GM18502 (cell line): ENCODE measurements at regions not wholly inside any gene's neighbourhood (a gene's known extent, or its start where the extent isn't known, plus 50 kb on each side); places are given as distances from the start of the nearest gene placed in this dataset.

Experiments
- ATAC-seq: cut with Tn5 transposase; IDR thresholded peaks from one replicate; pipeline ENCODE4 v1.9.1; 2021; ENCODE audit warnings: mild to moderate bottlenecking; ENCODE audit not compliant: unreplicated experiment, poor library complexity

DNA sequence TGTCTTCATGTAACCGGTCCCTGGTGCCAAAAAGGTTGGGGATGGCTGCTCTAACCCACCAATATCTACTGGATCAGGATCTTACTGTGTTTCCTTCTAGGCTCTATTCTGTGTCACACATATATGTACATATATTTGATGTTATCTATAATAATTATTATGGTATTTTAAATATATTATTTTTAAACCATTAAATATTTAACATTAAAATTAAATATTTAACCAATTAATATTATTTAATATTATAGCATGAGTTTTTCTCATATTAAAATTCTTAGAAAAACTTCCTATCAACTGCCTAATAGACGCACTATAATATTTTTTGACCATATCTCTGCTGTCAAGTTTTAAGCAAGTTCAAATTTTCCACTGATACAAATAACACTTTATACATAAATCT is 196.9 kb upstream of the PLET1 start:
- no peak for ATAC-seq

DNA sequence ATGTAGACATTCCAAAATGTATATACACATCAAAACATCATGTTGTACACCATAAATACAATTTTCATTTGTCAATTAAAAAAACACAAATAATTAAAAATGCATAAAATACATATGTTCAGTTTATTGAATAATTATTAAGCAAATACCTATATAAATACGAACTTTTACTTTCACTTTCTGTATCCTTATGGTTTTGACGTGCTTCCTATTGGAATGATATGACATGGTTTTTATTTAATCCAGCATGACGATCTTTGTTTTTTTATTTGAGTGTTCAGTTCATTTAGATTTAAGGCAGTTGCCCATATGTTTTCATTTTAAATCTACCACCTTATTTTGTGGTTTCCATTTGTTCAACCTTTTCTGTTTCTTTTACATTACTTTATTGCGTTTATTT is 198.3 kb upstream of the PLET1 start:
- no peak for ATAC-seq

DNA sequence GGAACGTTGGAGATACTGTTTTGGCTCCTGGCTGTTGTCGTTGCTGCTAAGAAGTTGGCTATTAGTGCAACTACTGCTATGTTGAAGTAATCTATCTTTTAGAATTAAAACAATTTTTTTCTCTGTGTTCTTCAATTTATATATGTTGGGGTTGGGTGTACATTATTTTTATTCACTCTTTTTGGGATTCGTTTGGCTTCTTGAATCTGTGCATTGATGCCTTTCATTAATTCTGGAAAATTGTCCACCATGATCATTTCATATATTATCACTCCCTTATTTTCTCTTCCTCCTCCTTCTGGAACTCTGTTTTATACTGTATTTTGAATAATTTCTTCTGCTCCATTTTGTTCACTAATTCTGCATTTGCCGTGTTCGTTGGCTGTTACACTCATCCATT is 199.5 kb upstream of the PLET1 start:
- ATAC-seq: no peak

DNA sequence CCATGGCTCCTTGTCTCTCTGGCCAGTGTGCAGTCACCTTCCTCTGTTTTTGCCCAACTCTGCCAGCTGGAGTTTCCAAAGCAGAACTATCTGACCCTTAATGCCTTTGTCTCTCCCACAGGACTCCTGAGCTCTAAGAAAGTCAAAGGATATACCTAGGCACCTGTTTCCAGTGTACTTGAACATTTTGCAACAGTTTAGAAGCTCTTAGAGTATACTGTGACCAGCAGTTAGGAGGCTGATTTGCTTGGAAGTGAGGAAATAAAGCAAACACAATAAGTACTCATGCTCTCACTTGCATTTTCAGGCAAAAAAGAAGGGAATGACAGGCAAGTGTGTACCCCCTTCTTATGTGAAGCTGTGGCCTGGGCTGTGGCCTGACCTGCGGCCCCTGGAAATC is 204.3 kb upstream of the PLET1 start:
- ATAC-seq: no peak

DNA sequence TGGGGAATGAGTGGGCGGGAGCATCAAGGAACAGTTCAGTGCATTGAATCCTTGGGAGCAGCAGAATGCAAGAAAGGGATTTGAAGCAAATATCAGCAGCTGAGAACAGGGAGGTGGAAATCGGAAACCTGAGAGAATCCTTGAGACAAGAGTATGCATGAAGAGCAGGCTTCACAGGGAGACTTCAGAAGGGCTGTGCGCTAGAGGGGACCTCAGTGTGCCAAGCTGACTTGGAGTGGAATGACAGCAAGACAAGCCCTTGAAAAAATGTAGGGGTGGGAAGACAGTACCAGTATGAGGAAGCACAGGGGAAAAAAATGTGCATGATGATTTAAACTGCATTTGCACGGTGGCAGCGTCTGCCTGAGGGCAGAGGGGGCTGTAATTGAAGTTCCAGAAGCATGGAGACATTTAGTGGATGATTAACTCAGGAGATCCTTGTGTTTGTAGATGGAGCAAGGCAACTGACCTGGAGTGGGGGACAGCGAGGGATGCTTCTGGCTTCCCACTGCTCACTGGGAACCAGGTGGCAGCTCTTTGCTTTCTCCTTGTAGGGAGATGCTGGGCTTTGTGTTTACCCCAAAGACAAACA is 204.9 kb upstream of the PLET1 start:
- no peak for ATAC-seq

DNA sequence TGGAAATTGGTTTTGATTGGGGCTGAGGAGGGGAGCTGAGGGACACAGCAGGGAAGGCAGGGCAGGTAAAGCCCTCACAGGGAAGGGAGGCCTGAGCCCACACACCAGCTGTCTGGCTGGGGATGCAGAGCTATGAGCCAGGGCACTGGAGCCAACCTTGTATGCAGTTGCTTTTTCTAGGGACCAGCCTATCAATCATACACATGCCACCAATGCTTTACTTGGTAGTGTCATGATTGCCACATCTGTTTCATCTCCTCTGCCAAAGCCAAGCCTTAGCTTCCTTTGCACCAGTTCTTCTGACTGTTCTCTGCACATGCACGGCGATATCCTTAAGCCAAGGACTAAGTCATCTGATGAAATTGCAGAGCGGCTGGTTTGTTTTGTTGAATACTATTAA is 207.1 kb upstream of the PLET1 start:
- no peak for ATAC-seq

DNA sequence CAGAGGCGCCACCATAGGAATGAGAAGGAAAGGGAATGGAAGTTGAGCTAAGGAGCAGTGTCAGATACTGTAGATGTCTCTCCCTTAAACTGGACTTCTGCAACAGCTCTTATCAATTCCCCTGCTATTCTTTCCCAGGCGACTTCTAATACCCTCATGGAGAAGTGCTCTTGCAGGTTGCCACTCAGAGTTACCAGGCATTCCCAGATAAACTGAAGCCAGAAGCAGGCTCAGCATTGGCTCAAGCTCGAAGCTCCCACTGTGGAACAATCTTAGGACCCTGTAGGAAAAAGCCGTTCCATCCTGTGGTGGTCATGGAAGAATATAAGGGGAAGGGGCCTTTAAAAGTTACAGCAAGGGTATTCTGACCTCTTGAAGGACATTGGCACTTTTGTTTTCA is 208.7 kb upstream of the PLET1 start:
- ATAC-seq: no peak

DNA sequence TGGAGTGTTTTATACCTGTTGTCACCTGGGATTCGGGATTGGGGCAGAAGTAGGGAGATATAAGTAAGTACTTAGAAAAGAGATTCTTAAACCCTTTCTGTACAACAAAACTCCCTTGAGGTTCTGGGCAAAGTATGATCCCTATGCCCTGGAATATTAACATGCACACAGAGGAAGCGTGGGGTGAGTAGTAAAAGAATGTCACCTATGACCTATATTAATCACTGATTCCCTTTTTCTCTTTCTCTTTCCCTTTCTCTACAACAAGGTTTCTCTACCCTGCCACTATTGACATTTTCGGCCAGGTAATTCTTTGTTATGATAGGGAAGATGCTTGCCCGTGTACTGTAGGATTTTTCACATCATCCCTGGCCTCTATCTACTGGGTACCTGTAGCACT is 209.7 kb upstream of the PLET1 start:
- no peak for ATAC-seq

DNA sequence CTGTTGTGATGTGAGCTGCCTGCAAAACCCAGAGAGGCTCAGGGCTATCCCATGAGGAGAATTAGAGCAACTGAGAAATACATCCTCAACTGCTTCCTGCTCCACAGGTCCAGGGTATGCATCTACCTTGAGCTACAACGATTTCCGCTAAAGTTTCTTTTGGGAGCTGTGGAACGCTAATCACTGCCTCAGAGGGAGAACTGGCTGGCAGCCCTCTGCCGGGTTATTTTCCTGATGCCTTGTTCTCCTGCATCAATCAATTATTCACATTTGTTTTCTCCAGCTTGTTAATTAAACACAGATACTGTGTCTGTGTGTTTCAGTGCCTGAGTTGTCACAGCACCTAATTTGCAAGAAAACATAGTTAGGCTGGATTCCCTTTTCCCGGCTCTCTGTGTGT is 211.1 kb upstream of the PLET1 start:
- no peak for ATAC-seq

DNA sequence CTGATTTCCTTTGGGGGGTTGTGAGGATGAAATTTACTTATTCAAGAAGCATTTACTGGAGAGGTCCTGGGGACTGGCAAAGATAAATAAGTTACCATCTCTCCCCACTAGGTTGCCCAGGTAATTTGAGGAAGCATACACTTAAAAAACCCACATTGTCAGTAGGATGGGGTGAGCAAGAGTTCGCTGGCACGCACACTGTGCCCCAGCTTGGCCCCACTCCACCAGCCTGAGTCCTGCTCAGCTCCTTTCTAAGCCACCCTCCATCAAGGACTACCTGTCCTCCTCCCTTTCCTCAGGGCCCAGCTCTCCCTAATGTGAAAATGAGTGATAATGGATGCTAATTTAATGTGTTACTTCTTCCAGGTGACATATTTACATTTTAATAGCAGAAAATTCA is 216.5 kb upstream of the PLET1 start:
- no peak for ATAC-seq

DNA sequence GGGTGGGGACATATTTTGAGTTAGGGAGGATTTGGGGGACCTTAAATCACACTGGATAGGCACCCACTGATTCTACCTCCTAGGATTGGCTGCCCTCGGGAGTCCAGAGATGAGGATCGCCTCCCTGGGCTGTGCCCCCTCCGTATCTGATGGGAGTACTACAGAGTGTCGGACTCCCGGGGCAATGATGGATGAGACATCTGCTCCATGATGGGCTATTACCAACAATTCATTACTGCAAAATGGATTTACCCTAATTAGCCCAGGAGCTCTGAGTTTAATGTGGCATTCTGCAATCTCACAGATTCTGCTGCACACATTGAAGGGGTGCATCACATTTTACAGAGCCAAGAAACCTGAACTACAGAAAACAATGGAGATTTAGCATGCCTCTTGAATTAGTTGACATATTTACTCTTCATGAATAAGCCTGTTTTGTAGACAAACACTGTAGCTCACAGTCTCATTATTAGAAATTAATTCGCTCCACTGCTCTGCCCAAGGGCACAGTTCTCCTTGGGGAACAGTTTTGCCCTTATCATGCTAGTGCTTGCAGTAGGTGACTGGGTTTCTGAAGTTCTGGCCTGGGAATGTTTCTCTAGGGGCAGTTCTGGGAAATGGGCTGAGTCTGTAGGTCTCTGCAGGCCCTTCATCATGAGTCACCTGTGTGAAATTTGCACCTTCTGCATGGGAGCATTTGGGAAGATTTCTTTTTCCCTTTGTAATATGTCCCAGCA is 217.1 kb upstream of the PLET1 start:
- no peak for ATAC-seq

DNA sequence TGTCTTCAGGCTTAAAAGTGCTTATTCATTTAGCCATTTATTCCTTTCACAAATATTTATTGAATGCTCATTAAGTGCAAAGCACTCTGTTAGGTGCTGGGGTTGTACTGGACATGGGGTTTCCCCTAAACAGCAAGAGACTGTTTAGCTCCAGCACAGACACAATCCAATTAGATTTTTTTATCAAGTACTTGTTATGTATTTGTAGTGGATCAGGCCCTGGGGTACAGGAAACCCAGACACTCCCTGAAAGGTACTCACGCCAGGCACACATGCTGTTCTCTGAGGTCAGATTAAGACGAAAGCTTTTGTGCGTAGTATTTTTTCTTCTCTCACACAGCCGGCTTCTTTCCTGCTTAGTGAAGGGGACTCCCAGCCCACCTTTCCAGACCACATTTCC is 218.1 kb upstream of the PLET1 start:
- no peak for ATAC-seq

DNA sequence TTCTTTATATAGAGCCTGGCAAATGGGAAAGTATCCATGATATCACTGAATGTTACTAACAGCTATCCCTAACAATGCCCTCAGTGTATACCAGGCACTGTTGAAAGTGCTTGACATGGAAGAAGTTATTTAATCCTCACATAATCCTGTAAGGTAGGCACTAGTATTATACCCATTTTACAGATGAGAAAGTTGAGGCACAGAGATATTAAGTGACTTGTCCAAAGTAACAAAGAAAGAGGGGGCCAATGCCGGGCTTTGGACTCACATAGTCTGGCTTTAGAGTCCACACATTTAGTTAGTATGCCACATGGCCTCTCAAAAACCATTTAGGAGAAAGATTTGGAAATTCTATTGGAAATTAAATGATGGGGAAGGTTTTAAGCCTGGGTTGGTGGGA is 220.8 kb upstream of the PLET1 start:
- ATAC-seq: no peak

DNA sequence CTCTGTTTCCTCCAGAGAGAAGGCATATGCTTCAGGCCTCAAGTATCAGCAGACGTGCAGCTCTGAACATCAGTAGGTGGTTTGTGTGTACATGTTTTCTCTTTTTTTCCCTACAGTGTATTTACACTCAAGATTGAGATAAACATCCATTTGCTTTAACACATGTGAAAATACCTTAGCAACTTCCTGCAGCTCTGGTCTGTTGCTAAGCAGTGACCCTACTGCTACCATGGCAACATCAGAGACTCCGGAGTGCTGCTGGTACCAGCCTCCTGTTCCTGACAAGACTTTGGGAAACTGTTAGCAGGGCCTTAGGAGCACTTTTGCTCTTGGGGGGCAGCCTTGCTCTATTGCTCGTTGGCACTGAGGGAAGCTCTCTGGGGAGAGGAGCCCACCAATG is 221.2 kb upstream of the PLET1 start:
- no peak for ATAC-seq

DNA sequence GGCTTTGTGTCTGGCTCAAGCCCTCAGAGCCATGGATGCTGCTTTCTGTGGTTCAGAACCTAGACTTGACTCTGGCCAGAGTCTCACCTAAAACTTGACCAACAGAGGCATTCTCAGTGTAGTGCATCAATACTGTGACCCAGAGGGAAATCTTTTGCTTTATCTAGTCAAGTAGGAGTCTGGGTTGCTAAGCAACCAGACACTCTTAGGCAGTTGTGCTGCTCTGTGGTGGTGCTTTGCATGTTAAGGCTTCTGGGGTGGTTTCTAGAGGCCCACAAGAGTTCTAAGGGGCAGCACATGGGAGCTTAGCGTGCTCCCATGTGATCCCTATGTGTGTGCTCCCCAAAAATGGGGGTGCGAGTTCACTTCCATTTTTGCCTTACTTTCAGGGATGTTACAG is 224.6 kb upstream of the PLET1 start:
- ATAC-seq: no peak

DNA sequence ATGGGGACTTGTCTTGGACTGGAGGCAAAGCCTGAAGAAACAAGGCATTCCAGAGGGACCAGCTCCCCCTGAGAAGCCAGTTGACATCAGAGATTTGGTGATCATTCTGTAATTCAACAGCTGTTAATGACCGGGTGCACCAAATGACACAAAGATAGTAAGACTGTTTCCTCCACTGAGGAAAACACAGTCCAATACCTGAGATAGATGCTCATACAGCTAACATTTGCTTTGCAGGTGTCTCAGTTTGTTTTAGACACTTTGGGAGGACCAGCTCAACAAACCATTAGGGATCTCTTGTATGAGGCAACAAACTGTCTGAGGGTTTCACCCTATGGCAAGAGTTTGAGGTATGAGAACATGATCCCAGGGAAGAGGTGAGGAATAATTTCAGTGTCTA is 237.2 kb upstream of the PLET1 start:
- no peak for ATAC-seq

DNA sequence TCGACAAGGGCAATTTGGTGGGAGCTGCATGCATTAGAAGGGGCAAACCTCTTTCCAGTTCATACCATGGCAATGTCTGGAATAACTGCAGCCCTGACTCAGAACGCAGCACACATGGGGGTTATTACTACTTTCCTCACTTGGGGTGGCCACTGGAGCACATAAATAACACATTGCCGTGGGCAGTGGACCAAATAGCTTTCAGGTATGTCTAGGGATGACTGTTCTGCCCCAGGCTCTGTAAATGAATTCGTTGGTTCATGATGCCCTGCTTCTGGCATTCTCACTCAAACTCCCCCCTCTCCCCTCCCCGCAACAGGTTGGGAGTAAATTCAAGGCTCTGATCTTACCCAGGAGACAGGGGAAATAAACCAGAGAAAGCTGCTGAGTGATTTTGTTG is 238.0 kb upstream of the PLET1 start:
- no peak for ATAC-seq

DNA sequence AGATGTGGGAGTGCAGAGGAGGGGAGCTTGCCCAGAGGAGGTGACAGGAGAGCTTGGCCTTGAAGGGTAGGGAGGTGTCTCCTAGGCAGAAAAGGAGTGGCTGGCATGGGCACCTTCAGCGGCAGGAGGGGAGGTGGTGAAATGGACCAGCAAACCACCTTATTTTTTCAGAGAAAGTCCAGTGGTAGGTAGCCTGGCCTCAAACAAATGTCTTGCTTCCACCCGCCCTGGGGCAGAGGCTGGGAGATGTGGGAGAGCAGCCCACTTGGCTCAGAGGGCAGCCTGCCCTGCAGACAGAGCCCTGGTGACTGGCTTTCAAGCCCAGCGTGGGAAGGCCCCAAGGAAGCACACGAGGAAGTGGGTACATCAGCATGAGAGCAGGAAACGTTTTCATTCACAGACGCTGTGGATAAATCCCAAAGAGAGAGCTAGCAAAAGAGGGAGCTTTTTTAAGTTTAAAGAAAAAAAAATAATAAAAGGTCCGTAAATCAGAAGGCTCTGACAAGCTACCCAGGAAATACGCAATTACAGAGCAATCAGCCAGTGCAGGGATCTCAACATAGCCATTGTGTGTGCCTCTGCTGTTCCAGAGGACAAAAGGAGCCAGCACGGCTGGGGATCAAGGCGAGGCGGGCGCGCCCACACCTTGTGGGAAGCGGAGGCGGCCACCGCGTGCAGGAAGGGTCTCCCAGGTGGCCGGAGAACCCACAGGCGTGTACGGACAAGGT is 238.7 kb upstream of the PLET1 start:
- no peak for ATAC-seq

DNA sequence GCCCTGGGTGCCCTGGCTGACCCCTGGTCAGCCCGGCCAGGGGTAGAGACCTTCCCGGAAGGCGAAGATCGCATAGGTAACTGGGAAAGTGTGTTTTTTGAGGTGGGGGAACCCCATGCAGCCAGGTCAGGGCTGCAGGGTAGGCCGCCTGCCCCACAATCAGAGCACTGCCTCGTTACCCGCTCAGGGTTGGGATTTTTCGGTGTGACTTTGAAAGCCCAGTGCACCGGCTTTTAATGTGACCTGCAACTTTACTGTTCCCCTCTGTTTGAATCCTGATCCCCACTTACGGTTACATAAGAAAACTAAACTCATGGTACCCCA is 239.2 kb upstream of the PLET1 start:
- no peak for ATAC-seq

DNA sequence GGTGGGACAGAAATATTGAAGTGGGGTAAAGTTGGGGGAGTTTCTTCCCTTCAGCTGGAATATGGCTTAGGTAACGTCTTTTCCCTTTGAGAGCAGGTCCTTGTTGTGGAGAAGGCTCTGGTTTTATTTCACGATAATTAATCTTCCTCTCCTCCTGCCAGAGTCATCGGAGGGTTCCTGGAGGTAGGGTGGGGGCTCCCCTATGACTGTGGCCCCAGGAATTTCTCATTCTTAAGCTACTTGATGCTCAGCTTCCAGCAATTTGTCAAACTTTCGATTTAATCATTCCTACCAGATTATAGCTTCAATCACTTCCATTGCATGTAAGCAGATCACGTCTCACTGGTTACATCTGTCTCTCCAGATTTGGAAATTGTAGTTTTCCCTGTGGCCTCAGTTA is 242.8 kb upstream of the PLET1 start:
- no peak for ATAC-seq

DNA sequence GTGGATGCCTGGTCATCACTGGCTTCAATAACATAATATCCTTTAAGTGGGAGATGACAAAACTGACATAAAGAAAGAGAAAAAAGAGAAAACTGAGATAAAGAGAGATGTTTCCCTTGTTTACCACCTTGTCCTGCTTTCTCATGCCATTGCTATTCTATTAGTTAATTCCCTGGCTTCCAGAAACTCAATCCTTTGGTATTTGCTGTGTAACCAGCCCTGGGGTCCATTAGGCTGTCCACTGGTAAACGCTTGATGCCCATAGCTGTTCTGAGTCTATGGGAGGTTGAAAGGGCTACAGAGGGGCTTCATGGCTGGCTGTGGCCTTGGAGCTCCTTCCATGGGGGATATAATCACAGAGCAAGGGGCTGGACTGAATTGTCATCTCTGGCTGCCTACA is 243.4 kb upstream of the PLET1 start:
- ATAC-seq: no peak

DNA sequence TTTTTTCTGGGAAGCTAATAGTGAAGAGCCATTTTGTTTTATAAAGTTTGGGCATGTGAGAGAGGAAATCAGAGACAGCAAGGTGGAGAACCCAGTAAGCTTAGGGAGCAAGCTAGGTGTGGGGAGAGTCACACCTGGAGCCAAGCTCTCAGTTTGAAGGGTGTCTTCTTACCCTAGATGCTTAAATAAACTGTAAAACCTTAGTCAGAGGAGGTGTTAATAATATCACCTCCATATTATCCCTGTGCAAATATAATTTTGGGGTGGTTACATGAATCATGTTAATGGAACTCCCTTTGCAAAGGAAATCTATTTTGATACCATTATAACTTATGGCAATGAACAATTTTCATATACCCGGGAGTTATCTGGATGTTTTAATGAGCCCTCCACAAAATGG is 246.2 kb upstream of the PLET1 start:
- ATAC-seq: no peak
